GM12864 (cell line): ENCODE measurements at regions not wholly inside any gene's neighbourhood (a gene's known extent, or its start where the extent isn't known, plus 50 kb on each side); places are given as distances from the start of the nearest gene placed in this dataset.

Experiments used
- DNase-seq: peaks from one replicate; pipeline ENCODE4 v3.0.0-alpha.2; 2011; ENCODE audit warnings: low read depth
- H3K4me3 ChIP-seq: 2 replicates; pipeline ENCODE4 v1.5.1; 2011; ENCODE audit warnings: mild to moderate bottlenecking, low read depth, low read length, control low read depth
- CTCF ChIP-seq: IDR thresholded peaks from 2 replicates; pipeline ENCODE4 v1.5.1; 2011; ENCODE audit warnings: low read depth, mild to moderate bottlenecking, moderate library complexity, low read length, control low read depth, inconsistent platforms; ENCODE audit errors: missing control alignments

DNA sequence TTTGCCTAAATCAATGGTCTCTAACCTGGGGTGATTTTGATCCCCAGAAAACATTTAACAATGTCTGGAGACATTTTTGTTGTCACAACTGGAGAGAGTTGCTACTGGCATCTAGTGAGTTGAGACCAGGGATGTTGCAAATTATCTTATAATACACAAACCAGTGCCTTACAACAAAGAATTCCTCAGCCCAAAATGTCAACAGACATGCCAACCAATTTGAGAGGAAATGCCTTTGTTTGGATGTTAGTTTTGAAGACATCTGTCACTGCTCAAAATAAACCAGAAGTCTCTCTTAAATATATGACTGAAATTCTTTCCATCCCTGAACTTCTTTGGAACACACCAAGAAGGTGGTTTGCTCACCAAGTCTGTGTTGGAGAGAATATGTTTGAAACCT lies 336.9 kb upstream of the ATP2B1 start:
- DNase-seq = no peak
- no peak overlapping the region for H3K4me3 ChIP-seq
- no peak for TF ChIP-seq CTCF

- no peak overlapping the region for H3K4me3 ChIP-seq
- TF ChIP-seq CTCF = no peak
- DNase-seq = no peak
Observed at GRCh38 chr12:90044069-90044468, 335.4 kb upstream of the ATP2B1 start.

GRCh38 chr12:90042920-90043641 lies 334.4 kb upstream of the ATP2B1 start:
- TF ChIP-seq CTCF = no peak
- no peak for DNase-seq
- no peak overlapping the region for H3K4me3 ChIP-seq

- H3K4me3 ChIP-seq = no peak overlapping the region
- no peak for TF ChIP-seq CTCF
- DNase-seq = no peak
Observed at GRCh38 chr12:90038289-90038688, 329.7 kb upstream of the ATP2B1 start.

GRCh38 chr12:90037740-90038139 lies 329.1 kb upstream of the ATP2B1 start:
- no peak overlapping the region for H3K4me3 ChIP-seq
- no peak for DNase-seq
- no peak for TF ChIP-seq CTCF

- no peak overlapping the region for H3K4me3 ChIP-seq
- no peak for TF ChIP-seq CTCF
- DNase-seq = no peak
Observed at GRCh38 chr12:90036637-90037036, 328.0 kb upstream of the ATP2B1 start.

DNA sequence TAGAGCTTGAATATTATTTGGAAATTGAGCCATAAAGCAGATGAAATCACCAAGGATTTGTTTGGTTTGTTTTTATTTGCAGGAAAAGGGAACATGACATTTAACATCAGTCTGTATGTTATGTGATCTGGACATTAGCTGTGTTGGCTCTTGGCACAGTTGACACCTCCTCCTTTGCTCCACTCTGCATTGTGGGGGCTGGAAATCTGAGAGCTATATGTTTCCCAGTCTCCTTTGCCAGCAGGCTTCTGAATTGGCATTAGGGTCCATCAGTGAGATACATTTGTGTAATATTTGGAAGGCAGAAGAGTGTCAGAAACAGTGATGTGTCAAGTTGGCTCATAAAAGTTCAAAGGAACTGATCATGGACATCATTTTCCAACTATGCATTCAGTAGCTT lies 322.1 kb upstream of the ATP2B1 start:
- no peak for TF ChIP-seq CTCF
- no peak overlapping the region for H3K4me3 ChIP-seq
- DNase-seq = no peak
